GM23338 (cell line): ENCODE measurements at regions not wholly inside any gene's neighbourhood (a gene's known extent, or its start where the extent isn't known, plus 50 kb on each side); places are given as distances from the start of the nearest gene placed in this dataset.

ENCODE experiments used
- ATAC-seq: fragments of 200-7000 bp; cut with Tn5 transposase; 3 replicates; pipeline ENCODE4 v1.9.1; 2020
- DNase-seq: peaks from one replicate; pipeline ENCODE4 v3.0.0-alpha.2; 2015; ENCODE audit warnings: low spot score
- H2AFZ ChIP-seq: fragments of 200-600 bp; sonication (generic); 2 replicates; pipeline ENCODE4 v1.8.0; 2016; ENCODE audit warnings: antibody characterized with exemption, mild to moderate bottlenecking, moderate library complexity
- H3F3A ChIP-seq: fragments of 200-600 bp; sonication (generic); replicated peaks from 2 replicates; pipeline ENCODE4 v1.8.0; 2017; ENCODE audit warnings: antibody characterized with exemption, mixed run types, low read depth
- H3K27ac ChIP-seq: fragments of 200-600 bp; sonication (generic); 2 replicates; pipeline ENCODE4 v1.6.1; 2016; ENCODE audit warnings: low read depth
- H3K27me3 ChIP-seq: fragments of 200-600 bp; sonication (generic); 2 replicates; pipeline ENCODE4 v1.8.0; 2016; ENCODE audit warnings: mild to moderate bottlenecking, mixed run types, moderate library complexity; ENCODE audit not compliant: insufficient read depth
- H3K36me3 ChIP-seq: fragments of 200-600 bp; sonication (generic); 2 replicates; pipeline ENCODE4 v1.8.0; 2016; ENCODE audit warnings: mild to moderate bottlenecking; ENCODE audit not compliant: insufficient read depth
- H3K4me1 ChIP-seq: fragments of 200-600 bp; sonication (generic); 2 replicates; pipeline ENCODE4 v1.8.0; 2016; ENCODE audit warnings: mild to moderate bottlenecking, moderate library complexity; ENCODE audit not compliant: insufficient read depth
- H3K4me2 ChIP-seq: fragments of 200-600 bp; sonication (generic); 2 replicates; pipeline ENCODE4 v1.7.1; 2017; ENCODE audit warnings: mixed run types
- H3K4me3 ChIP-seq: fragments of 200-600 bp; sonication (generic); 2 replicates; pipeline ENCODE4 v1.6.1; 2016; ENCODE audit warnings: mixed run types
- H3K79me2 ChIP-seq: fragments of 200-600 bp; sonication (generic); replicated peaks from 2 replicates; pipeline ENCODE4 v1.8.0; 2017; ENCODE audit warnings: mild to moderate bottlenecking; ENCODE audit not compliant: insufficient read depth
- H3K9me2 ChIP-seq: fragments of 200-600 bp; sonication (generic); 2 replicates; pipeline ENCODE4 v1.8.0; 2017; ENCODE audit not compliant: insufficient read depth
- H4K20me1 ChIP-seq: fragments of 200-600 bp; sonication (generic); replicated peaks from 2 replicates; pipeline ENCODE4 v1.8.0; 2017; ENCODE audit warnings: mild to moderate bottlenecking; ENCODE audit not compliant: insufficient read depth
- H3K27ac Mint-ChIP-seq: 2 replicates; pipeline ENCODE4 v1.8.0; 2020; ENCODE audit warnings: inconsistent platforms, mild to moderate bottlenecking, moderate library complexity, mixed read lengths
- H3K27me3 Mint-ChIP-seq: 3 replicates; pipeline ENCODE4 v1.8.0; 2022; ENCODE audit warnings: low read depth, mild to moderate bottlenecking, moderate library complexity, mixed read lengths, inconsistent platforms; ENCODE audit not compliant: insufficient read depth, poor library complexity
- H3K36me3 Mint-ChIP-seq: 3 replicates; pipeline ENCODE4 v1.8.0; 2021; ENCODE audit warnings: low read depth, mild to moderate bottlenecking, inconsistent platforms, moderate library complexity, mixed read lengths
- H3K4me1 Mint-ChIP-seq: 3 replicates; pipeline ENCODE4 v1.8.0; 2020; ENCODE audit warnings: mild to moderate bottlenecking, inconsistent platforms, mixed read lengths
- H3K4me3 Mint-ChIP-seq: 3 replicates; pipeline ENCODE4 v1.8.0; 2021; ENCODE audit warnings: moderate library complexity, mild to moderate bottlenecking, inconsistent platforms, mixed read lengths
- H3K9me3 Mint-ChIP-seq: 3 replicates; pipeline ENCODE4 v1.8.0; 2020; ENCODE audit warnings: moderate library complexity, mild to moderate bottlenecking, inconsistent platforms, mixed read lengths
- CREB1 ChIP-seq: fragments of 250-450 bp; sonication (Bioruptor Pico); IDR thresholded peaks from 2 replicates; pipeline ENCODE4 v1.5.0; 2020; ENCODE audit warnings: low read depth, mild to moderate bottlenecking, moderate library complexity
- EZH2 ChIP-seq: fragments of 200-600 bp; sonication (generic); IDR thresholded peaks from one replicate; pipeline ENCODE4 v1.8.0; 2017; ENCODE audit warnings: antibody characterized with exemption, mild to moderate bottlenecking, low read depth; ENCODE audit not compliant: unreplicated experiment
- EZH2phosphoT487 ChIP-seq: fragments of 200-600 bp; sonication (generic); IDR thresholded peaks from one replicate; pipeline ENCODE4 v1.8.1; 2018; ENCODE audit warnings: antibody characterized with exemption; ENCODE audit not compliant: unreplicated experiment
- JUNB ChIP-seq: IDR thresholded peaks from one replicate; pipeline ENCODE4 v1.6.1; 2016; ENCODE audit warnings: antibody characterized with exemption; ENCODE audit not compliant: unreplicated experiment
- NANOG ChIP-seq: IDR thresholded peaks from 2 replicates; pipeline ENCODE4 v1.6.1; 2016; ENCODE audit warnings: antibody characterized with exemption, borderline replicate concordance
- STAT1 ChIP-seq: IDR thresholded peaks from one replicate; pipeline ENCODE4 v1.6.1; 2016; ENCODE audit warnings: antibody characterized with exemption; ENCODE audit not compliant: unreplicated experiment
- ZNF114 ChIP-seq: fragments of 250-450 bp; sonication (Bioruptor Pico); IDR thresholded peaks from 2 replicates; pipeline ENCODE4 v1.5.0; 2020; ENCODE audit warnings: mild to moderate bottlenecking, moderate library complexity
- ZNF331 ChIP-seq: fragments of 250-450 bp; sonication (Bioruptor Pico); IDR thresholded peaks from 2 replicates; pipeline ENCODE4 v1.5.0; 2020; ENCODE audit warnings: low read depth, mild to moderate bottlenecking, moderate library complexity
- TF ChIP-seq, protein P1 (sequence below): fragments of 250-450 bp; sonication (Bioruptor Pico); IDR thresholded peaks from 2 replicates; pipeline ENCODE4 v1.5.0; 2020; ENCODE audit warnings: mild to moderate bottlenecking, moderate library complexity
- TF ChIP-seq, protein P2 (sequence below), 2 experiments: fragments of 200-600 bp in 1 of 2; sonication (generic) in 1 of 2; conservative IDR thresholded peaks; 2 replicates each; pipeline versions ENCODE4 v1.5.1 to v1.6.1; 2016 to 2017; ENCODE audit warnings: antibody characterized with exemption in 2 of 2, low read depth in 2 of 2, mild to moderate bottlenecking in 2 of 2, moderate library complexity in 1 of 2
- TF ChIP-seq, protein P3 (sequence below): IDR thresholded peaks from 2 replicates; pipeline ENCODE4 v1.6.1; 2016; ENCODE audit warnings: antibody characterized with exemption

DNA sequence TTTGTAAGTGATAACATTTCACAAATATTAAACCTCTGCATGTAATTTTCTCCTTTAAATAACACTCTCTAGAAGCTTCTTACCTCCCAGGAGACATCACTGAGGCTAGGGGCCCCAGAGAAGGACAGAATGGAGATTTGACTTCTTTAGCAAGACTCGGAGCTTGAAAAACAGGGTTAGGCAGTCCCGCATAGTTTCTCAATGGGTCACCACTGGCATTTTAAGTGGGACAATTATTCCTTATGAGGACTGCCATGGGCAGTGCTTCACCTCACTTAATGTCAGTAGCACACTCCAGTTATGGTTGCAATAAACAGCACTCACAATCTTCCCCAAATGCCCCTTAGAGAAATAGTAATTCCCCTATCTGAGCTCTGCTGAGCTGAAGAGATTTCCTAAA is 66.7 kb upstream of the NOCT start:
- Histone ChIP-seq H3K9me2 (peaks cover 3% of the 10 kb centered on the region; the same call in 1 of the 2 replicates), H3K4me1 (no peaks in the 10 kb centered on the region), H3K4me3 (no peak overlapping the region), H4K20me1 (no peaks in the 10 kb centered on the region), H3K27ac (no peak overlapping the region), H3K4me2 (no peak overlapping the region), H3K27me3 (no peaks in the 10 kb centered on the region), H2AFZ (no peak overlapping the region), H3K79me2 (no peaks in the 10 kb centered on the region), H3K36me3 (no peaks in the 10 kb centered on the region), H3F3A (no peaks in the 10 kb centered on the region)
- no peaks in the 10 kb centered on the region for H3K36me3 Mint-ChIP-seq
- no peaks in the 10 kb centered on the region for H3K9me3 Mint-ChIP-seq
- no peak overlapping the region for H3K27ac Mint-ChIP-seq
- no peak overlapping the region for H3K4me3 Mint-ChIP-seq
- ATAC-seq (no peak), DNase-seq (no peak)
- no peaks in the 10 kb centered on the region for H3K4me1 Mint-ChIP-seq
- H3K27me3 Mint-ChIP-seq = no peaks in the 10 kb centered on the region
- no peak for TF ChIP-seq ZNF331 (CRISPR knock-in tag)

DNA sequence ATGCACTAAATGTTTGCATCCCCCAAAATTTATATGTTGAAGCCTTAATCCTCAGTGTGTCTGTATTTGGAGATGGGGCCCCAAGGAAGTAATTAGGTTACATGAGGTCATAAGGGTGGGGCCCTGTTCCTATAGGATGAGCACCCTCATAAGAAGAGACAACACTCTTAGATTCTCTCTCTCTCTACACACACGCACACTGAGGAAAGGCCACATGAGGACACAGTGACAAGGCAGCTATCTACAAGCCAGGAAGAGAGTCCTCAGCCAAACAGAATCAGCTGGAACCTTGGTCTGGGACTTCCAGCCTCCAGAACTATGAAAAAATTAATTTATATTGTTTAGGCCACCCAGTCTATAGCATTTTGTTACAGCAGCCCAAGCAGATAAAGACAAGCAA is 69.3 kb upstream of the NOCT start:
- no peak overlapping the region for H3K4me2 ChIP-seq
- no peak overlapping the region for H3K27ac ChIP-seq
- peaks cover 8% of the 10 kb centered on the region; the same call in 1 of the 2 replicates for H3K9me2 ChIP-seq
- ATAC-seq (no peak), DNase-seq (no peak)
- no peaks in the 10 kb centered on the region for H4K20me1 ChIP-seq
- H3F3A ChIP-seq = no peaks in the 10 kb centered on the region
- no peaks in the 10 kb centered on the region for H3K79me2 ChIP-seq
- Mint-ChIP-seq H3K9me3 (no peaks in the 10 kb centered on the region), H3K36me3 (no peaks in the 10 kb centered on the region), H3K4me3 (no peak overlapping the region), H3K27me3 (no peaks in the 10 kb centered on the region), H3K27ac (no peak overlapping the region), H3K4me1 (no peaks in the 10 kb centered on the region)
- H2AFZ ChIP-seq = no peak overlapping the region
- H3K4me3 ChIP-seq = no peak overlapping the region
- no peaks in the 10 kb centered on the region for H3K27me3 ChIP-seq
- H3K36me3 ChIP-seq = no peaks in the 10 kb centered on the region
- no peaks in the 10 kb centered on the region for H3K4me1 ChIP-seq
- TF ChIP-seq JUNB (no peak), STAT1 (no peak), ZNF331 (CRISPR knock-in tag) (no peak), ZNF114 (no peak), EZH2phosphoT487 (no peak), CREB1 (CRISPR knock-in tag) (no peak), NANOG (no peak), EZH2 (no peak)
- TF ChIP-seq, protein P1, sequence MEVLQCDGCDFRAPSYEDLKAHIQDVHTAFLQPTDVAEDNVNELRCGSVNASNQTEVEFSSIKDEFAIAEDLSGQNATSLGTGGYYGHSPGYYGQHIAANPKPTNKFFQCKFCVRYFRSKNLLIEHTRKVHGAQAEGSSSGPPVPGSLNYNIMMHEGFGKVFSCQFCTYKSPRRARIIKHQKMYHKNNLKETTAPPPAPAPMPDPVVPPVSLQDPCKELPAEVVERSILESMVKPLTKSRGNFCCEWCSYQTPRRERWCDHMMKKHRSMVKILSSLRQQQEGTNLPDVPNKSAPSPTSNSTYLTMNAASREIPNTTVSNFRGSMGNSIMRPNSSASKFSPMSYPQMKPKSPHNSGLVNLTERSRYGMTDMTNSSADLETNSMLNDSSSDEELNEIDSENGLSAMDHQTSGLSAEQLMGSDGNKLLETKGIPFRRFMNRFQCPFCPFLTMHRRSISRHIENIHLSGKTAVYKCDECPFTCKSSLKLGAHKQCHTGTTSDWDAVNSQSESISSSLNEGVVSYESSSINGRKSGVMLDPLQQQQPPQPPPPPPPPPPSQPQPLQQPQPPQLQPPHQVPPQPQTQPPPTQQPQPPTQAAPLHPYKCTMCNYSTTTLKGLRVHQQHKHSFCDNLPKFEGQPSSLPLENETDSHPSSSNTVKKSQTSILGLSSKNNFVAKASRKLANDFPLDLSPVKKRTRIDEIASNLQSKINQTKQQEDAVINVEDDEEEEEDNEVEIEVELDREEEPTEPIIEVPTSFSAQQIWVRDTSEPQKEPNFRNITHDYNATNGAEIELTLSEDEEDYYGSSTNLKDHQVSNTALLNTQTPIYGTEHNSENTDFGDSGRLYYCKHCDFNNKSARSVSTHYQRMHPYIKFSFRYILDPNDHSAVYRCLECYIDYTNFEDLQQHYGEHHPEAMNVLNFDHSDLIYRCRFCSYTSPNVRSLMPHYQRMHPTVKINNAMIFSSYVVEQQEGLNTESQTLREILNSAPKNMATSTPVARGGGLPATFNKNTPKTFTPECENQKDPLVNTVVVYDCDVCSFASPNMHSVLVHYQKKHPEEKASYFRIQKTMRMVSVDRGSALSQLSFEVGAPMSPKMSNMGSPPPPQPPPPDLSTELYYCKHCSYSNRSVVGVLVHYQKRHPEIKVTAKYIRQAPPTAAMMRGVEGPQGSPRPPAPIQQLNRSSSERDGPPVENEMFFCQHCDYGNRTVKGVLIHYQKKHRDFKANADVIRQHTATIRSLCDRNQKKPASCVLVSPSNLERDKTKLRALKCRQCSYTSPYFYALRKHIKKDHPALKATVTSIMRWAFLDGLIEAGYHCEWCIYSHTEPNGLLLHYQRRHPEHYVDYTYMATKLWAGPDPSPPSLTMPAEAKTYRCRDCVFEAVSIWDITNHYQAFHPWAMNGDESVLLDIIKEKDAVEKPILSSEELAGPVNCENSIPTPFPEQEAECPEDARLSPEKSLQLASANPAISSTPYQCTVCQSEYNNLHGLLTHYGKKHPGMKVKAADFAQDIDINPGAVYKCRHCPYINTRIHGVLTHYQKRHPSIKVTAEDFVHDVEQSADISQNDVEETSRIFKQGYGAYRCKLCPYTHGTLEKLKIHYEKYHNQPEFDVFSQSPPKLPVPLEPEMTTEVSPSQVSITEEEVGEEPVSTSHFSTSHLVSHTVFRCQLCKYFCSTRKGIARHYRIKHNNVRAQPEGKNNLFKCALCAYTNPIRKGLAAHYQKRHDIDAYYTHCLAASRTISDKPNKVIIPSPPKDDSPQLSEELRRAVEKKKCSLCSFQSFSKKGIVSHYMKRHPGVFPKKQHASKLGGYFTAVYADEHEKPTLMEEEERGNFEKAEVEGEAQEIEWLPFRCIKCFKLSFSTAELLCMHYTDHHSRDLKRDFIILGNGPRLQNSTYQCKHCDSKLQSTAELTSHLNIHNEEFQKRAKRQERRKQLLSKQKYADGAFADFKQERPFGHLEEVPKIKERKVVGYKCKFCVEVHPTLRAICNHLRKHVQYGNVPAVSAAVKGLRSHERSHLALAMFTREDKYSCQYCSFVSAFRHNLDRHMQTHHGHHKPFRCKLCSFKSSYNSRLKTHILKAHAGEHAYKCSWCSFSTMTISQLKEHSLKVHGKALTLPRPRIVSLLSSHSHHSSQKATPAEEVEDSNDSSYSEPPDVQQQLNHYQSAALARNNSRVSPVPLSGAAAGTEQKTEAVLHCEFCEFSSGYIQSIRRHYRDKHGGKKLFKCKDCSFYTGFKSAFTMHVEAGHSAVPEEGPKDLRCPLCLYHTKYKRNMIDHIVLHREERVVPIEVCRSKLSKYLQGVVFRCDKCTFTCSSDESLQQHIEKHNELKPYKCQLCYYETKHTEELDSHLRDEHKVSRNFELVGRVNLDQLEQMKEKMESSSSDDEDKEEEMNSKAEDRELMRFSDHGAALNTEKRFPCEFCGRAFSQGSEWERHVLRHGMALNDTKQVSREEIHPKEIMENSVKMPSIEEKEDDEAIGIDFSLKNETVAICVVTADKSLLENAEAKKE (CRISPR knock-in tag) = no peak
- TF ChIP-seq, protein P2, sequence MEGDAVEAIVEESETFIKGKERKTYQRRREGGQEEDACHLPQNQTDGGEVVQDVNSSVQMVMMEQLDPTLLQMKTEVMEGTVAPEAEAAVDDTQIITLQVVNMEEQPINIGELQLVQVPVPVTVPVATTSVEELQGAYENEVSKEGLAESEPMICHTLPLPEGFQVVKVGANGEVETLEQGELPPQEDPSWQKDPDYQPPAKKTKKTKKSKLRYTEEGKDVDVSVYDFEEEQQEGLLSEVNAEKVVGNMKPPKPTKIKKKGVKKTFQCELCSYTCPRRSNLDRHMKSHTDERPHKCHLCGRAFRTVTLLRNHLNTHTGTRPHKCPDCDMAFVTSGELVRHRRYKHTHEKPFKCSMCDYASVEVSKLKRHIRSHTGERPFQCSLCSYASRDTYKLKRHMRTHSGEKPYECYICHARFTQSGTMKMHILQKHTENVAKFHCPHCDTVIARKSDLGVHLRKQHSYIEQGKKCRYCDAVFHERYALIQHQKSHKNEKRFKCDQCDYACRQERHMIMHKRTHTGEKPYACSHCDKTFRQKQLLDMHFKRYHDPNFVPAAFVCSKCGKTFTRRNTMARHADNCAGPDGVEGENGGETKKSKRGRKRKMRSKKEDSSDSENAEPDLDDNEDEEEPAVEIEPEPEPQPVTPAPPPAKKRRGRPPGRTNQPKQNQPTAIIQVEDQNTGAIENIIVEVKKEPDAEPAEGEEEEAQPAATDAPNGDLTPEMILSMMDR (conservative IDR thresholded peaks at IDR 0.05; ENCODE audit: low read depth in 2 of 2) = no peak
- TF ChIP-seq, protein P3, sequence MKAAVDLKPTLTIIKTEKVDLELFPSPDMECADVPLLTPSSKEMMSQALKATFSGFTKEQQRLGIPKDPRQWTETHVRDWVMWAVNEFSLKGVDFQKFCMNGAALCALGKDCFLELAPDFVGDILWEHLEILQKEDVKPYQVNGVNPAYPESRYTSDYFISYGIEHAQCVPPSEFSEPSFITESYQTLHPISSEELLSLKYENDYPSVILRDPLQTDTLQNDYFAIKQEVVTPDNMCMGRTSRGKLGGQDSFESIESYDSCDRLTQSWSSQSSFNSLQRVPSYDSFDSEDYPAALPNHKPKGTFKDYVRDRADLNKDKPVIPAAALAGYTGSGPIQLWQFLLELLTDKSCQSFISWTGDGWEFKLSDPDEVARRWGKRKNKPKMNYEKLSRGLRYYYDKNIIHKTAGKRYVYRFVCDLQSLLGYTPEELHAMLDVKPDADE = no peak
